Ishikawa (cell line): ENCODE measurements at regions not wholly inside any gene's neighbourhood (a gene's known extent, or its start where the extent isn't known, plus 50 kb on each side); places are given as distances from the start of the nearest gene placed in this dataset.

Source experiments
- CEBPB ChIP-seq: IDR thresholded peaks from 2 replicates; pipeline ENCODE4 v1.6.1; 2012
- CREB1 ChIP-seq: IDR thresholded peaks from 2 replicates; pipeline ENCODE4 v1.6.1; 2012; ENCODE audit warnings: low read depth
- EGR1 ChIP-seq: IDR thresholded peaks from 2 replicates; pipeline ENCODE4 v1.6.1; 2012
- EP300 ChIP-seq: IDR thresholded peaks from 2 replicates; pipeline ENCODE4 v1.6.1; 2012; ENCODE audit warnings: borderline replicate concordance
- FOXM1 ChIP-seq: IDR thresholded peaks from 2 replicates; pipeline ENCODE4 v1.6.1; 2012; ENCODE audit warnings: low read depth, borderline replicate concordance
- MAX ChIP-seq: IDR thresholded peaks from 2 replicates; pipeline ENCODE4 v1.6.1; 2012
- NFIC ChIP-seq: IDR thresholded peaks from 2 replicates; pipeline ENCODE4 v1.6.1; 2012
- RAD21 ChIP-seq: IDR thresholded peaks from 2 replicates; pipeline ENCODE4 v1.6.1; 2012; ENCODE audit warnings: low read depth
- REST ChIP-seq: IDR thresholded peaks from 2 replicates; pipeline ENCODE4 v1.6.1; 2012; ENCODE audit warnings: low read depth, mild to moderate bottlenecking
- TAF1 ChIP-seq: IDR thresholded peaks from 2 replicates; pipeline ENCODE4 v1.6.1; 2012; ENCODE audit warnings: low read depth, mild to moderate bottlenecking
- TCF12 ChIP-seq: IDR thresholded peaks from 2 replicates; pipeline ENCODE4 v1.6.1; 2012; ENCODE audit warnings: low read depth
- TEAD4 ChIP-seq: IDR thresholded peaks from 2 replicates; pipeline ENCODE4 v1.6.1; 2012
- USF1 ChIP-seq: IDR thresholded peaks from 2 replicates; pipeline ENCODE4 v1.6.1; 2012
- YY1 ChIP-seq: IDR thresholded peaks from 2 replicates; pipeline ENCODE4 v1.6.1; 2012; ENCODE audit warnings: low read depth
- ZBTB7A ChIP-seq: IDR thresholded peaks from 2 replicates; pipeline ENCODE4 v1.6.1; 2012; ENCODE audit warnings: low read depth

GRCh38 chr10:83926606-83927005 lies 212.7 kb upstream of the GHITM start:
- TF ChIP-seq ZBTB7A (no peak), REST (no peak), YY1 (no peak), CEBPB (no peak), TCF12 (no peak), EGR1 (no peak), TEAD4 (no peak), USF1 (no peak), TAF1 (no peak), NFIC (no peak), FOXM1 (no peak), CREB1 (no peak), EP300 (no peak)

- TF ChIP-seq RAD21 (no peak), FOXM1 (no peak), NFIC (no peak), USF1 (no peak), TAF1 (no peak), YY1 (no peak), CREB1 (no peak), EP300 (no peak)
Measured at GRCh38 chr10:83927166-83927565, 212.1 kb upstream of the GHITM start.

- TF ChIP-seq TAF1 (no peak), EP300 (no peak), TEAD4 (no peak), FOXM1 (no peak), REST (no peak), TCF12 (no peak), USF1 (no peak), MAX (no peak), NFIC (no peak), CEBPB (no peak), CREB1 (no peak), EGR1 (no peak), ZBTB7A (no peak), YY1 (no peak), RAD21 (no peak)
Measured at GRCh38 chr10:83929399-83929798, 209.9 kb upstream of the GHITM start.

- no peak for TF ChIP-seq EGR1
- no peak for TF ChIP-seq TCF12
- no peak for TF ChIP-seq YY1
- TF ChIP-seq CREB1 = no peak
- no peak for TF ChIP-seq RAD21
Measured at GRCh38 chr10:83931669-83932068, 207.6 kb upstream of the GHITM start.

GRCh38 chr10:83932245-83932644 lies 207.1 kb upstream of the GHITM start:
- TF ChIP-seq NFIC (no peak), RAD21 (no peak), USF1 (no peak), TCF12 (no peak), CEBPB (no peak), TAF1 (no peak), FOXM1 (no peak), CREB1 (no peak), ZBTB7A (no peak), EGR1 (no peak), MAX (no peak), YY1 (no peak)
